MCF 10A (cell line): ENCODE measurements at regions not wholly inside any gene's neighbourhood (a gene's known extent, or its start where the extent isn't known, plus 50 kb on each side); places are given as distances from the start of the nearest gene placed in this dataset.

Source experiments
- BruUV-seq: library from RNA; stranded (reverse); fragments of 400-500 nt; replicated peaks from 2 replicates; lab custom pipeline; 2021; lab: Mats Ljungman, UMichigan
- CTCF ChIA-PET: fragments of 300-600 bp; sonication (Branson Sonifier 250); formaldehyde crosslinking; extraction: SDS; loops from one replicate; lab custom pipeline; 2021; ENCODE audit warnings: antibody characterized with exemption, inconsistent platforms; lab: Yijun Ruan, JAX
- POLR2A ChIA-PET: fragments of 300-600, 350-650 bp; sonication (Branson Sonifier 250); formaldehyde crosslinking; extraction: SDS; loops from one replicate; lab custom pipeline; 2020; ENCODE audit warnings: antibody characterized with exemption, inconsistent platforms; lab: Yijun Ruan, JAX
- DNase-seq: peaks from one replicate; pipeline ENCODE4 v3.0.0-alpha.2; 2018; ENCODE audit not compliant: unreplicated experiment
- H3K27ac Mint-ChIP-seq: one replicate; pipeline ENCODE4 v1.8.0; 2022; ENCODE audit warnings: mild to moderate bottlenecking, low read depth, mixed read lengths; ENCODE audit not compliant: unreplicated experiment
- H3K27me3 Mint-ChIP-seq: one replicate; pipeline ENCODE4 v1.8.0; 2022; ENCODE audit warnings: mixed read lengths; ENCODE audit not compliant: insufficient read depth, unreplicated experiment
- H3K36me3 Mint-ChIP-seq: one replicate; pipeline ENCODE4 v1.8.0; 2022; ENCODE audit warnings: mild to moderate bottlenecking, moderate library complexity, mixed read lengths; ENCODE audit not compliant: insufficient read depth, unreplicated experiment
- H3K4me1 Mint-ChIP-seq: one replicate; pipeline ENCODE4 v1.8.0; 2022; ENCODE audit warnings: mixed read lengths; ENCODE audit not compliant: insufficient read depth, unreplicated experiment
- H3K4me3 Mint-ChIP-seq: one replicate; pipeline ENCODE4 v1.8.0; 2022; ENCODE audit warnings: mild to moderate bottlenecking, moderate library complexity, mixed read lengths; ENCODE audit not compliant: unreplicated experiment
- H3K9me3 Mint-ChIP-seq: one replicate; pipeline ENCODE4 v1.8.0; 2022; ENCODE audit warnings: mixed read lengths; ENCODE audit not compliant: unreplicated experiment
- intact Hi-C: fragments of 100-400 bp; cut with micrococcal nuclease; formaldehyde crosslinking; loops from 2 replicates; pipeline ENCODE4 v1.14.1; 2022
- TF ChIP-seq, protein P1 (sequence below): fragments of 200-600 bp; IDR thresholded peaks from one replicate; pipeline ENCODE4 v1.8.0; 2022; ENCODE audit warnings: antibody characterized with exemption, mild to moderate bottlenecking; ENCODE audit not compliant: unreplicated experiment

DNA sequence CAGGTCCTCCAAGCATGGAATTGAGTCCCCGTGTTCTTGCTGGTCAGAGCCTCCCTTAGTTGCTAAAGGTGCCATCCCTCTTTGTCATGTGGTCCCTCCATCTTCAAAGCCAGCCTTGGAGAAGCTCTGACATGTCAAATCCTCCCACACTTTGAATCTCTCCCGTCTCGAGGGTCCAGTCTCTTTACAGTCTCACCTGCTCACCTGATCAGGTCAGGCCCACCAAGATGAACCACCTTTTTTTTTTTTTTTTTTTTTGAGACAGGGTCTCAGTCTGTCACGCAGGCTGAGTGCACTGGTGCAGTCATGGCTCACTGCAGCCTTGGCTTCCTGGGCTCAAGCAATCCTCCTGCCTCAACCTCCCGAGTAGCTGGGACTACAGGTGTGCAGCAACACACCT is 100.3 kb upstream of the PRR5 start:
- CTCF ChIA-PET = interaction anchor here (0.7 to 1.4 kb wide), 2 partner anchors 523 to 609 kb away, joined by 3 to 4 read pairs; no protein-coding TSS in a partner anchor
- H3K36me3 Mint-ChIP-seq = no peaks in the 10 kb centered on the region
- POLR2A ChIA-PET = no interaction called here

DNA sequence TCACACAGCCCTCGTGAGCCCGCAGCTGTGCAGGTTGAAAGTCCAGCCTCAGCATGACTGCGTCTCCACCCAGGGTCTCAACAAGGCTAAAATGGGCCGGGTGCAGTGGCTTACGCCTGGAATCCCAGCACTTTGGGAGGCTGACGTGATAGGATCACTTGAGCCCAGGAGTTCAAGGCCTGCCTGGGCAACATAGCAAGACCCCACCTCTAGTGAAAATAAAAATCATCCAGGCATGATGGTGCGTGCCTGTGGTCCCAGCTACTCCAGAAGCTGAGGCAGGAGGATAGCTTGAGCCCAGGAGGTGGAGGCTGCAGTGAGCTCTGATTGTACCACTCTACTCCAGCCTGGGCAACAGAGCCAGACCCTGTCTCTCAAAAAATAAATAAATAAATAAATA is 100.8 kb upstream of the PRR5 start:
- TF ChIP-seq, protein P1, sequence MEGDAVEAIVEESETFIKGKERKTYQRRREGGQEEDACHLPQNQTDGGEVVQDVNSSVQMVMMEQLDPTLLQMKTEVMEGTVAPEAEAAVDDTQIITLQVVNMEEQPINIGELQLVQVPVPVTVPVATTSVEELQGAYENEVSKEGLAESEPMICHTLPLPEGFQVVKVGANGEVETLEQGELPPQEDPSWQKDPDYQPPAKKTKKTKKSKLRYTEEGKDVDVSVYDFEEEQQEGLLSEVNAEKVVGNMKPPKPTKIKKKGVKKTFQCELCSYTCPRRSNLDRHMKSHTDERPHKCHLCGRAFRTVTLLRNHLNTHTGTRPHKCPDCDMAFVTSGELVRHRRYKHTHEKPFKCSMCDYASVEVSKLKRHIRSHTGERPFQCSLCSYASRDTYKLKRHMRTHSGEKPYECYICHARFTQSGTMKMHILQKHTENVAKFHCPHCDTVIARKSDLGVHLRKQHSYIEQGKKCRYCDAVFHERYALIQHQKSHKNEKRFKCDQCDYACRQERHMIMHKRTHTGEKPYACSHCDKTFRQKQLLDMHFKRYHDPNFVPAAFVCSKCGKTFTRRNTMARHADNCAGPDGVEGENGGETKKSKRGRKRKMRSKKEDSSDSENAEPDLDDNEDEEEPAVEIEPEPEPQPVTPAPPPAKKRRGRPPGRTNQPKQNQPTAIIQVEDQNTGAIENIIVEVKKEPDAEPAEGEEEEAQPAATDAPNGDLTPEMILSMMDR = no peak
- Mint-ChIP-seq H3K4me3 (no peak overlapping the region), H3K27ac (no peak overlapping the region), H3K9me3 (no peaks in the 10 kb centered on the region), H3K36me3 (no peaks in the 10 kb centered on the region), H3K27me3 (peaks cover 24% of the 10 kb centered on the region), H3K4me1 (no peaks in the 10 kb centered on the region)
- no peak for DNase-seq
- POLR2A ChIA-PET = no interaction called here
- intact Hi-C loops = no loop called here
- CTCF ChIA-PET = no interaction called here
- BruUV-seq = no TSS peak

More for the DNA sequence above, 100.3 kb upstream of the PRR5 start:
- H3K4me3 Mint-ChIP-seq = no peak overlapping the region
- H3K9me3 Mint-ChIP-seq = no peaks in the 10 kb centered on the region
- peaks cover 29% of the 10 kb centered on the region for H3K27me3 Mint-ChIP-seq
- H3K4me1 Mint-ChIP-seq = no peaks in the 10 kb centered on the region
- no peak for DNase-seq
- intact Hi-C loops = no loop called here
- no TSS peak for BruUV-seq
- H3K27ac Mint-ChIP-seq = no peak overlapping the region
- TF ChIP-seq, protein P1 = no peak

DNA sequence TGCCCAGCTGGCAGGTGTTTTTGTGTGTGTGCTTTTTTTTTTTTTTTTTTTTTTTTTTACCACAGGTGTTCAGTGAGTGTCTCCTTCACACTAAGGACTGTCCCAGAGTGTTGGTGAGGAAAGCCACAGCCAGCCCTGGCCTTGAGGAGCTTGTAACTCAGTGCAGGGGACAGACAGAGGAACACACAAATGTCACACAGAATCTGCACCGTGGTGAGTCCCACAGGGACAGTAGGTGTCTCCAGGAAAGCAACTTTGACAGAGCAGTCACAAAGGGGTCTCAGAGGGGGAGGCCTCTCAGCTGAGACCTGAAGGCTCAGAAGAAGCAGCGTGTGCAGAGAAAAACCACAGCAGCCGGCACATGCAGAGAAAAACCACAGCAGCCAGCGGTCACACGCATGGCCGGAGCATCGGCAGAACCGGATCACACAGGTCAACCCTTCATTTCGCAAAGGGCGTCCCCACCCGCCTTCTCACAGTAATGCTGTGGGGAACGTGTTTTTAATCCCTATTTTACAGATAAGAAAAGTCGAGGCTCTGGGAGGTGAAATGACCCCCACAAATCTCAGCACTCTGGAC is 101.7 kb upstream of the PRR5 start:
- ChIA-PET CTCF (interaction anchor here (0.8 kb wide), 1 partner anchor 519 kb away, joined by 5 read pairs; no protein-coding TSS in a partner anchor), POLR2A (no interaction called here)
- BruUV-seq = no TSS peak
- intact Hi-C loops = no loop called here
- TF ChIP-seq, protein P1 = no peak
- H3K27ac Mint-ChIP-seq = no peak overlapping the region
- H3K9me3 Mint-ChIP-seq = no peaks in the 10 kb centered on the region
- H3K36me3 Mint-ChIP-seq = no peaks in the 10 kb centered on the region
- peaks cover 23% of the 10 kb centered on the region for H3K27me3 Mint-ChIP-seq
- H3K4me1 Mint-ChIP-seq = no peaks in the 10 kb centered on the region
- no peak overlapping the region for H3K4me3 Mint-ChIP-seq
- DNase-seq = no peak

DNA sequence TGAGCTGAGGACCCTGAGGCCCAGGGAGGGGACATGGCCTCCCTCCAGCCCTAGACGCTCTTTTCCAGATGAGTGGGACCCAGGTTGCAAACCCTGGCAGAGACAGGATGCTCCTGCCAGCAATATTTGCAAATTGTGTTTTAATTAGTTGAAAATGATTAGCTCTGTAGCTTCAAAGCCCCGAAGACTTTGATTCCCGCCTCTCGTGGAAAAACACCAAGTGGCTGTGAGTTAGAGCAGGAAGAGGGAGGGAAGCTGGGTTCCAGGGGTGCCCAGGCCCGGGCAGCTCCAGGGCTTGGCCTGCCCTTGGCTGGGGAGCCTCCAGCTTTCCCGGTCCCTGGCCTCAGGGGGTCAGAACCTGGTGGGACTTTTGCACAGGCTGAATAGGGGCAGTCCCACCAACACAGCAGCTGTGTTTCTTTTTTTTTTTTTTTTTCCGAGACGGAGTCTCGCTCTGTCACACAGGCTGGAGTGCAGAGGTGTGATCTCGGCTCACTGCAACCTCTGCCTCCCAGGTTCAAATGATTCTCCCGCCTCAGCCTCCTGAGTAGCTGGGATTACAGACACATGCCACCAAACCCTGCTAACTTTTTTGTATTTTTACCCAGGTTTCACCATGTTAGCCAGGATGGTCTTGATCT is 101.6 kb upstream of the RTL6 start:
- ChIA-PET CTCF (interaction anchor here (0.6 to 0.8 kb wide), 2 partner anchors 518 to 717 kb away, joined by 3 to 5 read pairs; no protein-coding TSS in a partner anchor), POLR2A (no interaction called here)

More for the DNA sequence above, 101.6 kb upstream of the RTL6 start:
- TF ChIP-seq, protein P1 = no peak
- BruUV-seq = no TSS peak
- Mint-ChIP-seq H3K36me3 (no peaks in the 10 kb centered on the region), H3K4me3 (no peak overlapping the region), H3K27me3 (peaks cover 23% of the 10 kb centered on the region), H3K4me1 (peaks cover 5% of the 10 kb centered on the region), H3K27ac (no peak overlapping the region), H3K9me3 (no peaks in the 10 kb centered on the region)
- DNase-seq = no peak
- intact Hi-C loops = no loop called here
